SK-N-MC (cell line): ENCODE measurements at regions not wholly inside any gene's neighbourhood (a gene's known extent, or its start where the extent isn't known, plus 50 kb on each side); places are given as distances from the start of the nearest gene placed in this dataset.

Source experiments
- EZH2 ChIP-seq: fragments of 200-600 bp; sonication (generic); IDR thresholded peaks from one replicate; pipeline ENCODE4 v1.6.1; 2017; ENCODE audit warnings: antibody characterized with exemption
- POLR2AphosphoS5 ChIP-seq: IDR thresholded peaks from 2 replicates; pipeline ENCODE4 v1.6.1; 2012; ENCODE audit warnings: mild to moderate bottlenecking, low read depth, low read length, borderline replicate concordance

DNA sequence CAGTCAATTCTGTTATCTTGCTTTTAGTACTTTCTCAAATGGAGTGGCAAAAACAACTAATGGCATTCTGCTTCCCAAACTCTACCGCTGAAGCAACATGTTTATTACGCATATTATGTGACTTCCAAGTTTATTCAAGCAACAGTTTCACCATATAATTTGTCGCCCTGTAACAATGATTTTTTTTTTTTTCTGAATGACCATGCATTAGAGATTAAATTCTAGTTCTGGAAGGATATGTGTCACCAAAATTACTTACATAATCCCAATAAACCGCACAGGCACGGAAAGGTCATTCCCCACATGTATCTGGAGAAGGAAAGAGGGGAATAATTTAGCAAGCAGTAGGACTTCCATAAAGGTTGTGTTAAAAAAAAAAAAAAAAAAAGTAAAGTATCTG, 691.8 kb downstream of the DNAH5 start:
- no peak for TF ChIP-seq POLR2AphosphoS5
- TF ChIP-seq EZH2: no peak
